ENCODE measurements at regions not wholly inside any gene's neighbourhood (a gene's known extent, or its start where the extent isn't known, plus 50 kb on each side); places are given as distances from the start of the nearest gene placed in this dataset.
A peak's percentile ranks its signal among the peaks of the same experiment; 100 is the strongest.

GRCh38 chr19:37313335-37313627 is 57.6 kb upstream of the ZNF527 start:
- FAIRE-seq: no peak
- SMC1A ChIA-PET (ENCODE audit: uncharacterized antibody, unreplicated experiment): no interaction called here
- TF ChIP-seq ATF7 (IDR thresholded peaks at IDR 0.05; ENCODE audit: low read depth) (no peak), BMI1 (IDR thresholded peaks at IDR 0.05; ENCODE audit: borderline replicate concordance) (no peak), ZNF687 (IDR thresholded peaks at IDR 0.05) (no peak), JUND (IDR thresholded peaks at IDR 0.05; ENCODE audit: low read depth, low read length) (no peak), EP300 (IDR thresholded peaks at IDR 0.05; ENCODE audit: borderline replicate concordance in 1 of 2, control insufficient read depth in 1 of 2, low read depth in 2 of 2, low read length in 2 of 2) (no peak), TBL1XR1 (IDR thresholded peaks at IDR 0.05; ENCODE audit: low read depth, low read length) (no peak), RUNX3 (IDR thresholded peaks at IDR 0.05; ENCODE audit: low read length) (no peak), STAT3 (IDR thresholded peaks at IDR 0.05; ENCODE audit: low read depth, low read length) (no peak), MTA2 (IDR thresholded peaks at IDR 0.05; ENCODE audit: low read depth) (no peak), ZBTB33 (IDR thresholded peaks at IDR 0.05) (no peak), RB1 (IDR thresholded peaks at IDR 0.05; ENCODE audit: borderline replicate concordance) (no peak), CBX3 (IDR thresholded peaks at IDR 0.05; ENCODE audit: borderline replicate concordance, low read depth) (no peak), NFYB (IDR thresholded peaks at IDR 0.05; ENCODE audit: insufficient read depth, low read depth, low read length) (no peak), BACH1 (IDR thresholded peaks at IDR 0.05; ENCODE audit: borderline replicate concordance) (no peak), NKRF (conservative IDR thresholded peaks at IDR 0.05) (no peak), BHLHE40 (IDR thresholded peaks at IDR 0.05; ENCODE audit: borderline replicate concordance in 1 of 2, low read depth in 2 of 2, low read length in 1 of 2) (no peak)

More at GRCh38 chr19:37313335-37313627, 57.6 kb upstream of the ZNF527 start:
- no peaks in the 10 kb centered on the region for H3K27me3 ChIP-seq (replicated peaks in 1 of 2; ENCODE audit: control insufficient read depth in 2 of 2, insufficient read depth in 2 of 2, low read length in 1 of 2)
- H3K27ac ChIP-seq (ENCODE audit: control insufficient read depth, insufficient read depth): no peak overlapping the region
- ChIA-PET CTCF (no interaction called here), RAD21 (ENCODE audit: unreplicated experiment) (no interaction called here), POLR2A (no interaction called here)
- WGBS (ENCODE audit: insufficient coverage, insufficient replicate concordance, low lambda C conversion rate, missing lambda C conversion rate): 32% methylated on average over 1 of the region's 1 CpG
- H3K36me3 ChIP-seq (ENCODE audit: control insufficient read depth in 2 of 2, insufficient read depth in 2 of 2, low read length in 1 of 2): no peaks in the 10 kb centered on the region
- ATAC-seq: no peak
- in situ Hi-C loops (cut with MboI): loop anchor here (10.0 kb wide), 1 partner anchor 342 kb away; the partner anchor contains the start of gene ZFP30
- no peaks in the 10 kb centered on the region for H4K20me1 ChIP-seq (ENCODE audit: control insufficient read depth, insufficient read depth)
- DNase-seq (ENCODE audit: low read depth, low spot score): no peak
- no peak overlapping the region for H3K4me2 ChIP-seq (ENCODE audit: control insufficient read depth, insufficient read depth)
- peaks cover 2% of the 10 kb centered on the region for H3K79me2 ChIP-seq (ENCODE audit: control insufficient read depth, insufficient read depth, low read length)
- BruUV-seq (replicated peaks): no TSS peak
- peak overlapping the region; percentile 16; the same call in 1 of the 2 replicates for H2AFZ ChIP-seq (ENCODE audit: control insufficient read depth, low read depth, low read length)
- H3K4me1 ChIP-seq (ENCODE audit: control insufficient read depth, insufficient read depth, low read length): no peaks in the 10 kb centered on the region
- H3K9me3 ChIP-seq (replicated peaks; ENCODE audit: control insufficient read depth, insufficient read depth, low read length): peaks cover 6% of the 10 kb centered on the region; the same call in 2 of the 3 replicates
- no peak overlapping the region for H3K4me3 ChIP-seq
- H3K9ac ChIP-seq (ENCODE audit: control insufficient read depth, insufficient read depth, low read length): no peak overlapping the region
- intact Hi-C loops (cut with micrococcal nuclease; ENCODE audit: unreplicated experiment): no loop called here
